ENCODE measurements at regions not wholly inside any gene's neighbourhood (a gene's known extent, or its start where the extent isn't known, plus 50 kb on each side); places are given as distances from the start of the nearest gene placed in this dataset.

DNA sequence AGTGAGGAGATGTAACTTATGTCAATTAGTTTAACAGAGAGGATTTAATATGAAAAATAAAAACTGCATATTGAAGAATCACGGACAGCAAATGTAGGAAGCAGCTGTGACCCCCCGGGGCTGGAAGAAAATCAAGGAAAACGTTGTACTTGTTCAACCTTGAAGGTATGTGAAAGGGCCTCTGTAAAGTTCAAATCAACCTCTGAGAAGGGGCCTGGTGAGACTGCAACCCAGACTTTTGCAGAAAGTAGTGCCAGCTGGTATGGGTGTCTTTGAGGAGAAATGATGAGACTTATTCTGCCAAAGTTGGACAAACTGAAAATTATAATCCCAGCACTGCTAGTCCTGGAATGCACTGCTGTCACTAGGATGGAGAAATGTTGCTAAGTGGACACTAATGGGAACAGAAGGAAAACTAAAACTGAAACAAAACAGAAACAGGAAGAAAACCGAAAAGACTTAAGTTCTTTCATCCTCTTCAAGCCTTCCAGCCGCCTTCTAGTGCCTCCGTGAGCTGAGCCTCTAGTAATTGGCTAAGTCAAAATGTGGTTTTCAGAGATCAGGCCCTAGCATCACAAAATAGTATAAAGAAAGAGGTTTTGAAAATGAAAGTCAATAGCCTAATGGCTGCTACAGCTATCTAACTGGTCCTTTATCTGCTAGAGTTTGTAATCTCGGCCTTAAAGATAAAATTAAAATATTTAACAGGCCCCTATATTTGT is 253.7 kb upstream of the SORCS1 start:
- no peak for TF ChIP-seq LEF1 (IDR thresholded peaks at IDR 0.05; ENCODE audit: borderline replicate concordance)
- no peak for TF ChIP-seq FOXK2 (IDR thresholded peaks at IDR 0.05)
- no peak for TF ChIP-seq HDGF (IDR thresholded peaks at IDR 0.05; ENCODE audit: borderline replicate concordance)
- TF ChIP-seq TARDBP (IDR thresholded peaks at IDR 0.05), result no peak
- no peak for TF ChIP-seq ELF4 (IDR thresholded peaks at IDR 0.05)
- TF ChIP-seq L3MBTL2 (conservative IDR thresholded peaks at IDR 0.05), result no peak
- TF ChIP-seq SP1 (IDR thresholded peaks at IDR 0.05), result no peak
- TF ChIP-seq CTBP1 (IDR thresholded peaks at IDR 0.05; ENCODE audit: borderline replicate concordance), result no peak
- TF ChIP-seq, protein P1, sequence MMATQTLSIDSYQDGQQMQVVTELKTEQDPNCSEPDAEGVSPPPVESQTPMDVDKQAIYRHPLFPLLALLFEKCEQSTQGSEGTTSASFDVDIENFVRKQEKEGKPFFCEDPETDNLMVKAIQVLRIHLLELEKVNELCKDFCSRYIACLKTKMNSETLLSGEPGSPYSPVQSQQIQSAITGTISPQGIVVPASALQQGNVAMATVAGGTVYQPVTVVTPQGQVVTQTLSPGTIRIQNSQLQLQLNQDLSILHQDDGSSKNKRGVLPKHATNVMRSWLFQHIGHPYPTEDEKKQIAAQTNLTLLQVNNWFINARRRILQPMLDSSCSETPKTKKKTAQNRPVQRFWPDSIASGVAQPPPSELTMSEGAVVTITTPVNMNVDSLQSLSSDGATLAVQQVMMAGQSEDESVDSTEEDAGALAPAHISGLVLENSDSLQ (IDR thresholded peaks at IDR 0.05), result no peak
- no peak for TF ChIP-seq BHLHE40 (IDR thresholded peaks at IDR 0.05; ENCODE audit: borderline replicate concordance)
- TF ChIP-seq ARNT (IDR thresholded peaks at IDR 0.05), result no peak
- ChIA-PET CTCF (no interaction called here), POLR2A (no interaction called here)
- no peak for DNase-seq (ENCODE audit: extremely low spot score)

DNA sequence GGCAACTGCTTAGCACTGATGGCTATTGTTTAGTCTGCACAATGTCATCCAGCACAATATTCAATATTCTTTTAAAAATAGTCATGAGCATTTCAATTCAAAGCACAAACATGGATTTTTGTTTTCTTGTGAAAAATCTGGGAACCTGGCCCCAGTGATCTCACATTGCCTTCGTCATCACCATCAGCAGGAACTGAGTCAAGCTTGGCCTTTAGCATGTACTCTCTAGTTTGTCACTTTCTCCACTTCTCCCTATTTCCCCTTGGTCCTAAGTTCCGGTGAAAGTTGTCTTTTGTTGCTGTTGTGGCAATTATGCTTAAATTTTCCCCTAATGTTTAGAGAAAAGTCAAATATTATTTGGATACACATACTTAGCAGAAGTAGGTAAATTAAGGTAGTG is 252.9 kb upstream of the SORCS1 start:
- no peak for TF ChIP-seq FOXM1 (IDR thresholded peaks at IDR 0.05; ENCODE audit: borderline replicate concordance)
- TF ChIP-seq ZNF384 (IDR thresholded peaks at IDR 0.05), result no peak
- no peak for TF ChIP-seq ARNT (IDR thresholded peaks at IDR 0.05)
- TF ChIP-seq NFRKB (IDR thresholded peaks at IDR 0.05), result no peak
- TF ChIP-seq LEF1 (IDR thresholded peaks at IDR 0.05; ENCODE audit: borderline replicate concordance), result no peak
- TF ChIP-seq SUZ12 (IDR thresholded peaks at IDR 0.05), result no peak
- TF ChIP-seq FOXA1 (IDR thresholded peaks at IDR 0.05), result no peak
- no peak for TF ChIP-seq ELF4 (IDR thresholded peaks at IDR 0.05)
- TF ChIP-seq, protein P1 (IDR thresholded peaks at IDR 0.05), result no peak
- no peak for TF ChIP-seq L3MBTL2 (conservative IDR thresholded peaks at IDR 0.05)
- no peak for TF ChIP-seq FOXK2 (IDR thresholded peaks at IDR 0.05)
- no peak for TF ChIP-seq BHLHE40 (IDR thresholded peaks at IDR 0.05; ENCODE audit: borderline replicate concordance)
- ChIA-PET POLR2A (no interaction called here), CTCF (no interaction called here)
- DNase-seq (ENCODE audit: extremely low spot score), result no peak

DNA sequence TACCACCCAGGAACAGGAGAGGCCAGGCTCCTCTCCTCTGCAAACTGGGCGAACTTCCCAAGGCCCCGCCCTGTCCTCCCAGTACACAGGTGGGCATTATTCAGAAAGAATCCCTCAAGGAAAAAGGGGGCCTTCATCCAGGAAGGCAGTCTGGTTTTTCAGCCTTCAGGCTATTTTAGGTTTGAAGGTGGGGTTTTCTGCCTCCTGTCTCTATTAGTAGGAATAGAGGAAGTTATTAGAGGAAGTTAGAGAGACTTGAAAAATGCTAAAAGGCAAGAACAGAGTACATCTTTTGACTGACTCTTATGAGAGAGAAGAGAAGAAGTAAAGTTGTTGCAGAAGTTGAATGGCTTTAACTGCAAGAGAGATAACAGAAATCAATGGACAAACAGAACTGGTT is 250.9 kb upstream of the SORCS1 start:
- no peak for TF ChIP-seq NFRKB (IDR thresholded peaks at IDR 0.05)
- TF ChIP-seq ZNF384 (IDR thresholded peaks at IDR 0.05), result no peak
- TF ChIP-seq ARNT (IDR thresholded peaks at IDR 0.05), result no peak
- TF ChIP-seq BHLHE40 (IDR thresholded peaks at IDR 0.05; ENCODE audit: borderline replicate concordance), result no peak
- TF ChIP-seq ELF4 (IDR thresholded peaks at IDR 0.05), result no peak
- no peak for TF ChIP-seq FOXA1 (IDR thresholded peaks at IDR 0.05)
- TF ChIP-seq, protein P1 (IDR thresholded peaks at IDR 0.05), result no peak
- TF ChIP-seq CTBP1 (IDR thresholded peaks at IDR 0.05; ENCODE audit: borderline replicate concordance), result no peak
- TF ChIP-seq LEF1 (IDR thresholded peaks at IDR 0.05; ENCODE audit: borderline replicate concordance), result no peak
- no peak for TF ChIP-seq SUZ12 (IDR thresholded peaks at IDR 0.05)
- TF ChIP-seq SP1 (IDR thresholded peaks at IDR 0.05), result no peak
- TF ChIP-seq L3MBTL2 (conservative IDR thresholded peaks at IDR 0.05), result no peak
- TF ChIP-seq HDGF (IDR thresholded peaks at IDR 0.05; ENCODE audit: borderline replicate concordance), result no peak
- no peak for TF ChIP-seq TARDBP (IDR thresholded peaks at IDR 0.05)
- no peak for TF ChIP-seq FOXK2 (IDR thresholded peaks at IDR 0.05)
- no peak for TF ChIP-seq FOXM1 (IDR thresholded peaks at IDR 0.05; ENCODE audit: borderline replicate concordance)
- no peak for DNase-seq (ENCODE audit: extremely low spot score)
- ChIA-PET POLR2A (no interaction called here), CTCF (no interaction called here)

DNA sequence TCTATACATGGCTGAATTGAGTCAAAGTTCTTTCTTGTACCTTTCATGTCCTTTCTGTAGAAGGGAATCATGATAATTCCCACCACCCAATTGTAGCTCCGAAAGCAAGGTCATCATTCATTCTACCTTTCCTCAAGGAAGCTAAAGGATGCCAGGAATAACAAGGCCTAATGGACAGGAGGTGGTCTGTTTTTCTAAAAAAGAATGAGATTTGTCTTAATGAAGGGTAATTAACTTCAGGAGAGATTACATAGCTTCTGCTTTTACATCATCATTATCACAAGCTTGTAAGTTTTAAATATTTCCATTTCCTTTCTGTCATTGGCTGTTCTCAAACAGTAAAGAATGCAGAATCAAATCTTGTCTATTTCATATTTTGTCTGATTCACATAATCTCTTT is 249.5 kb upstream of the SORCS1 start:
- DNase-seq (ENCODE audit: extremely low spot score), result no peak
- POLR2A ChIA-PET, result no interaction called here
- no peak for TF ChIP-seq L3MBTL2 (conservative IDR thresholded peaks at IDR 0.05)
- TF ChIP-seq CTBP1 (IDR thresholded peaks at IDR 0.05; ENCODE audit: borderline replicate concordance), result no peak
- no peak for TF ChIP-seq HDGF (IDR thresholded peaks at IDR 0.05; ENCODE audit: borderline replicate concordance)
- TF ChIP-seq SP1 (IDR thresholded peaks at IDR 0.05), result no peak
- no peak for TF ChIP-seq SUZ12 (IDR thresholded peaks at IDR 0.05)
- TF ChIP-seq ARNT (IDR thresholded peaks at IDR 0.05), result no peak
- TF ChIP-seq ZNF384 (IDR thresholded peaks at IDR 0.05), result no peak
- no peak for TF ChIP-seq NFRKB (IDR thresholded peaks at IDR 0.05)
- no peak for TF ChIP-seq LEF1 (IDR thresholded peaks at IDR 0.05; ENCODE audit: borderline replicate concordance)
- no peak for TF ChIP-seq FOXK2 (IDR thresholded peaks at IDR 0.05)
- TF ChIP-seq, protein P1 (IDR thresholded peaks at IDR 0.05), result no peak
- CTCF ChIA-PET, result no interaction called here

DNA sequence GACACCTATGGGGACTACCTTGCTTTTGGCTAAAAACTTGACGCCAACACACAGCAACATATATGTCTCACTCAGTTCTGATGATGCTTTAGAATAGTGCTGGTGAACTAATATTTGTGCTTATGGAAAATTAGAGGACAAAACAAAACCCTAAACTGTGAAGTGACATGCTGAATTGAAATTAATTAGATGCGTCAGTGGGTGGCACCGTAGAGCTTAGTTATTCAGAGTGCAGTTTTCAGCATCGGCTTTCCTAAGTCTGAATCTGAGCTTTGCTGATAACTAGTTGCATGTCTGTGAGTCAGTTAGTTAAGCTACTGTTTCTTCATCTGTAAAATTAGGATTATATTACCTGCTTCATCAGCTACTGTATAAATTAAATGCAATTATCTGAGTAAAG is 245.0 kb upstream of the SORCS1 start:
- ChIA-PET CTCF (no interaction called here), POLR2A (no interaction called here)
- DNase-seq (ENCODE audit: extremely low spot score), result no peak
- TF ChIP-seq SUZ12 (IDR thresholded peaks at IDR 0.05), result no peak
- no peak for TF ChIP-seq CTBP1 (IDR thresholded peaks at IDR 0.05; ENCODE audit: borderline replicate concordance)
- no peak for TF ChIP-seq TARDBP (IDR thresholded peaks at IDR 0.05)
- TF ChIP-seq LEF1 (IDR thresholded peaks at IDR 0.05; ENCODE audit: borderline replicate concordance), result no peak
- TF ChIP-seq FOXK2 (IDR thresholded peaks at IDR 0.05), result no peak

DNA sequence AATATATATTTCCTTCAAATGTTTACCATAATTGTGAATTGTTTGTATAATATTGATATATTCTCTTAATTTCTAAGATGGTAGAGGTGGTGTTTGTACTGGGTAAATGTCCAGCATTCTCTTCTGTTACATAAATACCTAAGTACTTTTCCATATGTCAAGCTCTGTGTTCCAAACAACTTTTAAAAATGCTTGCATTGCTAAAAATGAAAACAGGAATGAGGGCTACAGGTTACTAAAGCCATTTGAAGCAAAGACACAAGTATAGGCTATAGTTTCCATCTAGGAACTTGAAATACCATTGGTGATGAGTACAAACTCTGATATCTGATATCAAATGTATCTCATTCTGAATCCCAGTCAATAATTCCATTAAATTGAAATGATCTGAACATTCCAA is 233.6 kb upstream of the SORCS1 start:
- ChIA-PET POLR2A (no interaction called here), CTCF (no interaction called here)
- no peak for DNase-seq (ENCODE audit: extremely low spot score)
- no peak for TF ChIP-seq ARNT (IDR thresholded peaks at IDR 0.05)
- TF ChIP-seq HDGF (IDR thresholded peaks at IDR 0.05; ENCODE audit: borderline replicate concordance), result no peak
- TF ChIP-seq LEF1 (IDR thresholded peaks at IDR 0.05; ENCODE audit: borderline replicate concordance), result no peak
- TF ChIP-seq ELF4 (IDR thresholded peaks at IDR 0.05), result no peak
- no peak for TF ChIP-seq ZNF384 (IDR thresholded peaks at IDR 0.05)
- TF ChIP-seq SP1 (IDR thresholded peaks at IDR 0.05), result no peak
- no peak for TF ChIP-seq FOXK2 (IDR thresholded peaks at IDR 0.05)
- TF ChIP-seq FOXA1 (IDR thresholded peaks at IDR 0.05), result no peak
- TF ChIP-seq TARDBP (IDR thresholded peaks at IDR 0.05), result no peak
- TF ChIP-seq BHLHE40 (IDR thresholded peaks at IDR 0.05; ENCODE audit: borderline replicate concordance), result no peak
- TF ChIP-seq, protein P1 (IDR thresholded peaks at IDR 0.05), result no peak
- TF ChIP-seq FOXM1 (IDR thresholded peaks at IDR 0.05; ENCODE audit: borderline replicate concordance), result no peak
- TF ChIP-seq NFRKB (IDR thresholded peaks at IDR 0.05), result no peak
- TF ChIP-seq CTBP1 (IDR thresholded peaks at IDR 0.05; ENCODE audit: borderline replicate concordance), result no peak
- TF ChIP-seq SUZ12 (IDR thresholded peaks at IDR 0.05), result no peak
- TF ChIP-seq L3MBTL2 (conservative IDR thresholded peaks at IDR 0.05), result no peak

All from HEK293T (cell line).